CD14-positive monocyte (primary cell): ENCODE measurements at regions not wholly inside any gene's neighbourhood (a gene's known extent, or its start where the extent isn't known, plus 50 kb on each side); places are given as distances from the start of the nearest gene placed in this dataset.

Experiments used
- DNase-seq, 3 donors: peaks; one replicate each; pipeline ENCODE4 v3.0.0-alpha.2; 2011 to 2022
- H2AFZ ChIP-seq: 2 replicates; pipeline ENCODE4 v1.6.0; 2012; ENCODE audit warnings: mild to moderate bottlenecking, low read depth, low read length, inconsistent platforms; ENCODE audit not compliant: insufficient read depth, poor library complexity, severe bottlenecking
- H3K27ac ChIP-seq, 2 donors: 1 replicate in 1 of 2; 2 replicates in 1 of 2; pipeline ENCODE4 v1.5.1; 2012 to 2013; ENCODE audit warnings: low read length in 2 of 2, control low read depth in 1 of 2, inconsistent platforms in 1 of 2, low read depth in 1 of 2, mild to moderate bottlenecking in 1 of 2
- H3K27me3 ChIP-seq, 2 donors: one replicate each; pipeline versions ENCODE4 v1.6.0 to v1.6.1; 2011 to 2013; ENCODE audit warnings: low read length in 2 of 2; ENCODE audit not compliant: control insufficient read depth in 2 of 2, insufficient read depth in 2 of 2
- H3K36me3 ChIP-seq, 2 donors: replicated peaks in 1 of 2; 1 replicate in 1 of 2; 2 replicates in 1 of 2; pipeline versions ENCODE4 v1.5.1 to v1.6.1; 2012 to 2013; ENCODE audit warnings: low read length in 2 of 2, control low read depth in 1 of 2, inconsistent platforms in 1 of 2, mild to moderate bottlenecking in 1 of 2; ENCODE audit not compliant: insufficient read depth in 2 of 2, control insufficient read depth in 1 of 2
- H3K4me1 ChIP-seq, 2 donors: 1 replicate in 1 of 2; 2 replicates in 1 of 2; pipeline versions ENCODE4 v1.5.1 to v1.6.1; 2012 to 2013; ENCODE audit warnings: low read length in 2 of 2, control low read depth in 1 of 2, inconsistent platforms in 1 of 2, mild to moderate bottlenecking in 1 of 2, moderate library complexity in 1 of 2; ENCODE audit not compliant: insufficient read depth in 2 of 2, control insufficient read depth in 1 of 2
- H3K4me2 ChIP-seq: replicated peaks from 2 replicates; pipeline ENCODE3; 2012; ENCODE audit warnings: low read length, moderate library complexity, mild to moderate bottlenecking; ENCODE audit not compliant: poor library complexity, severe bottlenecking; ENCODE audit errors: extremely low read depth
- H3K4me3 ChIP-seq, 3 experiments: fragments of 200-600 bp in 1 of 3; sonication (generic) in 1 of 3; replicated peaks in 1 of 3; 1 replicate in 2 of 3; 2 replicates in 1 of 3; pipeline ENCODE4 v1.5.1; 2011 to 2013; ENCODE audit warnings: low read length in 3 of 3, mild to moderate bottlenecking in 3 of 3, control low read depth in 2 of 3, low read depth in 2 of 3, inconsistent platforms in 1 of 3, moderate library complexity in 1 of 3
- H3K79me2 ChIP-seq: 2 replicates; pipeline ENCODE4 v1.6.0; 2012; ENCODE audit warnings: mild to moderate bottlenecking, control low read depth, inconsistent platforms, low read length, moderate library complexity; ENCODE audit not compliant: insufficient read depth
- H3K9ac ChIP-seq: 2 replicates; pipeline ENCODE4 v1.6.0; 2017; ENCODE audit warnings: low read length, mild to moderate bottlenecking; ENCODE audit not compliant: insufficient read depth, poor library complexity, severe bottlenecking
- H3K9me3 ChIP-seq, 2 donors: replicated peaks in 1 of 2; 1 replicate in 1 of 2; 2 replicates in 1 of 2; pipeline versions ENCODE4 v1.5.1 to v1.6.1; 2012 to 2013; ENCODE audit warnings: low read length in 2 of 2, control low read depth in 1 of 2; ENCODE audit not compliant: control insufficient read depth in 1 of 2, insufficient read depth in 1 of 2
- H4K20me1 ChIP-seq: 2 replicates; pipeline ENCODE4 v1.6.0; 2012; ENCODE audit warnings: mild to moderate bottlenecking, low read length, control low read depth, moderate library complexity; ENCODE audit not compliant: insufficient read depth
- H3K27ac Mint-ChIP-seq, 7 donors: one replicate each; pipeline ENCODE4 v1.8.0; 2020; ENCODE audit warnings: mild to moderate bottlenecking in 7 of 7, mixed read lengths in 7 of 7, moderate library complexity in 6 of 7, inconsistent platforms in 2 of 7
- H3K27me3 Mint-ChIP-seq, 3 donors: one replicate each; pipeline ENCODE4 v1.8.0; 2021 to 2022; ENCODE audit warnings: low read depth in 3 of 3, mild to moderate bottlenecking in 3 of 3, mixed read lengths in 3 of 3, moderate library complexity in 3 of 3, inconsistent platforms in 1 of 3
- H3K36me3 Mint-ChIP-seq, 2 donors: one replicate each; pipeline ENCODE4 v1.8.0; 2020; ENCODE audit warnings: mixed read lengths in 2 of 2, inconsistent platforms in 1 of 2, mild to moderate bottlenecking in 1 of 2
- H3K4me1 Mint-ChIP-seq: one replicate; pipeline ENCODE4 v1.8.0; 2020; ENCODE audit warnings: mild to moderate bottlenecking, mixed read lengths
- H3K4me3 Mint-ChIP-seq, 2 donors: one replicate each; pipeline ENCODE4 v1.8.0; 2020; ENCODE audit warnings: mild to moderate bottlenecking in 2 of 2, mixed read lengths in 2 of 2, moderate library complexity in 1 of 2
- H3K9me3 Mint-ChIP-seq, 7 donors: one replicate each; pipeline ENCODE4 v1.8.0; 2020 to 2022; ENCODE audit warnings: mixed read lengths in 7 of 7, mild to moderate bottlenecking in 6 of 7, moderate library complexity in 6 of 7, inconsistent platforms in 2 of 7
- CTCF ChIP-seq: fragments of 200-600 bp; IDR thresholded peaks from one replicate; pipeline ENCODE4 v1.8.0; 2022; ENCODE audit warnings: antibody characterized with exemption, mild to moderate bottlenecking
- WGBS: methylation state at CpG from one replicate; pipeline ENCODE4 v1.1.5; 2013; ENCODE audit warnings: missing lambda C conversion rate; ENCODE audit not compliant: insufficient coverage; 5-methylcytosine and 5-hydroxymethylcytosine counted together
- intact Hi-C, 2 donors: fragments of 100-400 bp; cut with micrococcal nuclease; formaldehyde crosslinking; loops; one replicate each; pipeline versions ENCODE4 v1.15.0 to v1.15.1; 2023

DNA sequence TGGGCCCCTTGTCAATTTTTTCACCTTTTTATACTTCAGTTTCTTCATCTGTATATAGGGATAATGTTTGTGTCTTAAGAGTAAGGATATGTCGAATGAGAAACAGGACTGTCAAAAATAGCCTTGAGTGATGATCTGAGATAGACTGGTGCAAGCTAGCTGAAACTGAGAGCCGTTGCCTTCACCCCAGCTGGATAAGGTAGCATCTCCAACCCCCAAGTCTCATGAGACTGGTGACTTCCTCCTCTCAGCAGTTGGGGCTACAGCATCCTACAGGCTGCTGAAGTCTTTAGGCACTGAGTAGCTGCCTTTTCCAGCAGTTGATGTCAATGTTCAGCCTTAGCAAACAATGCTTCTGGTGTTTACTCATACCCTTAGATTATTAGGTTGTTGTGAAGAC is 330.2 kb downstream of the OSTF1 start:
- H3K4me1 ChIP-seq: no peaks in the 10 kb centered on the region
- no peaks in the 10 kb centered on the region for H4K20me1 ChIP-seq
- H3K4me2 ChIP-seq: no peak overlapping the region
- H3K36me3 ChIP-seq: no peaks in the 10 kb centered on the region
- peaks cover 0 to 4% (median 1%) of the 10 kb centered on the region in 7 donors for H3K9me3 Mint-ChIP-seq
- no peak for TF ChIP-seq CTCF
- DNase-seq: no peak
- no peak overlapping the region for H3K27ac Mint-ChIP-seq
- H3K9me3 ChIP-seq: peaks cover 0 to 5% of the 10 kb centered on the region in 2 donors
- H3K27me3 Mint-ChIP-seq: peaks cover 0 to 2% (median 0%) of the 10 kb centered on the region in 3 donors
- no peak overlapping the region for H3K27ac ChIP-seq
- no peaks in the 10 kb centered on the region for H3K4me1 Mint-ChIP-seq
- H3K79me2 ChIP-seq: no peaks in the 10 kb centered on the region
- intact Hi-C loops: no loop called here
- H3K4me3 ChIP-seq: no peak overlapping the region
- no peak overlapping the region for H2AFZ ChIP-seq
- no peaks in the 10 kb centered on the region for H3K27me3 ChIP-seq
- 86% methylated on average over 1 of the region's 2 CpGs for WGBS
- no peak overlapping the region for H3K9ac ChIP-seq
- no peak overlapping the region for H3K4me3 Mint-ChIP-seq
- H3K36me3 Mint-ChIP-seq: no peaks in the 10 kb centered on the region

DNA sequence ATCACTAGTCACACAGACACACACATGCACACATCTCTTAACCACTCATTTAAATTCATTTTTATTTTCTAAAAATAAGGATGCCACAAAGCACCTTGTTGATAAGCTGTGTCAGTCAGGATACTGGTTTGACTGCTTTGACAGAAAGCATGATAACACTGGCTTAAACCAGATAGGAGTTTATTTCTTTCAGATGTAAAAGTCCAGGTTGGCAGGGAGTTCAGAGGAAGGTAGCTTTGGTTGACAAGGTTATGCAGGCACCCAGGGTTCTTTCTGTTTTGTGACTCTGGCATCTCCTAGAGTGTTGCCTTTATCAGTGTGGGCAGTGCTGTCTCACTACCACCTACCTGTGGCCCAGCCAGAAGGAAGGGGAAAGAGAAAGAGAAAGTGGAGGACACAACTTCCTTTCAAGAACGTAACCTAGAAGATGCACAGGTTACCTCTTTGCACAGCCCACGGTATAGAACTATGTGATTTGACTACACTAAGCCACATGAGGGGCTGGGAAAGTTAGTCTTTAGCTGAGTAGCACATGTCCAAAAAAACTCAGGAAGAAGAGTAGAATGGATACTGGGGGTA is 334.7 kb downstream of the OSTF1 start:
- no peaks in the 10 kb centered on the region for H3K4me1 Mint-ChIP-seq
- no peaks in the 10 kb centered on the region for H3K36me3 ChIP-seq
- H2AFZ ChIP-seq: no peak overlapping the region
- peaks cover 0 to 7% (median 2%) of the 10 kb centered on the region in 7 donors for H3K9me3 Mint-ChIP-seq
- H3K27ac ChIP-seq: no peak overlapping the region
- intact Hi-C loops: no loop called here
- H3K27me3 Mint-ChIP-seq: peaks cover 1 to 3% (median 2%) of the 10 kb centered on the region in 3 donors
- H3K4me1 ChIP-seq: no peaks in the 10 kb centered on the region
- no peak overlapping the region for H3K9ac ChIP-seq
- no peaks in the 10 kb centered on the region for H4K20me1 ChIP-seq
- no peak overlapping the region for H3K27ac Mint-ChIP-seq
- H3K27me3 ChIP-seq: no peaks in the 10 kb centered on the region
- H3K4me3 ChIP-seq: no peak overlapping the region
- H3K9me3 ChIP-seq: no peaks in the 10 kb centered on the region
- WGBS: 100% methylated on average over 1 of the region's 2 CpGs
- H3K4me3 Mint-ChIP-seq: no peak overlapping the region
- H3K4me2 ChIP-seq: no peak overlapping the region
- TF ChIP-seq CTCF: no peak
- no peak for DNase-seq
- no peaks in the 10 kb centered on the region for H3K79me2 ChIP-seq
- H3K36me3 Mint-ChIP-seq: no peaks in the 10 kb centered on the region
